NCI-H1694 (cell line): ENCODE measurements at regions not wholly inside any gene's neighbourhood (a gene's known extent, or its start where the extent isn't known, plus 50 kb on each side); places are given as distances from the start of the nearest gene placed in this dataset.

ENCODE experiments used
- DNase-seq: peaks from one replicate; lab custom pipeline; 2025; lab: John Stamatoyannopoulos, UW

- DNase-seq: no peak
Measured at GRCh38 chr2:221818616-221819320, 246.7 kb upstream of the EPHA4 start.

DNA sequence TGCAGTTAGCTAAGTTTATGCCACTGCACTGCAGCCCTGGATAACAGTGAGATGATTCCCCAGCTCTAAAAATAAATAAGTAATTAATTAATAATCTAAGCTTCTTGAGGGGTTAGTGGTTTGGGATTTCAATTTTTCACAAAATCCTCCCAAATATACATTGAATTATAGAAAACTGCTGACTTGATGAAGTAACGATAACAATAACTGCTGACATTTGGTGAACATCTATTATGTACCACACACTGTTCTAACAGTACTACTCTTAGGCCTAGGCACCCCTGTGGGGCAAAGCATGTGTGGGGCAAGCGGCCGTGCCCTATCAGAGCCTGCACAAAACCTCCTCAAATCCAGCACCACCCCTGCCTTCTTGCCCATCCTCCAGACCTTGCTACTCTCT, 245.8 kb upstream of the EPHA4 start:
- DNase-seq: no peak

DNA sequence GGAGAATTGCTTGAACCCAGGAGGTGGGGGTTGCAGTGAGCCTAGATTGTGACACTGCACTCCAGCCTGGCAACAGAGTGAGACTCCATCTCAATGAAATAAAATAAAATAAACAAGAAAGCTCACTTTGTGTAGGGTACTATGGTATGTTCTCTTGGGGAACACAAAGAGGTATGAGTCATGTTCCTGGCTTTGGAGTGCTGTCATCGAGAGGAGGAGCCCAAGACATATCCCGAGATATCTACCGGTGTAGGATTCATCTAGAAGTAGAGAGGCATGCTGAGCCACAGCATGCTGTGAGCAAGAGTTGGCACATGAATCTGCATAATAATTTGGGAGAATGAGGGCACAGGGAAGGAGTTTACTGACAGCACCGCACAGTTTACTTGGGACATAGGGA, 244.9 kb upstream of the EPHA4 start:
- DNase-seq: no peak

DNA sequence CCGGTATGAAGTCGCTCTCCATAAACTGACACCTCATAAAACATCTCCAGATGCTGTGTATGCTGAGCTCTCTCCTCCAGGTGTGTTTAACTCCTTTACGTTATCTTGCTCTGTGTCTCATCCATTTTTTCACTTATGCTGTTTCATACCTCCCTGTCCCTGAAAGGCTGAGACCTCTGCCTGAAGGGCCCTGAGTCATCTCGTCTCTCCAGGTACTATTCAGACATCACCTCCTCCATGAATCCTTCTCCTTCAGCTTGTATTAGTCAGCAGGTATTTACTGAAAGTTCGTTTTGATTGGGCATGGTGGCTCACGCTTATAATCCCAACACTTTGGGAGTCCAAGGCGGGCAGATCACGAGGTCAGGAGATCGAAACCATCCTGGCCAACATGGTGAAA, 244.5 kb upstream of the EPHA4 start:
- DNase-seq: no peak

- DNase-seq: no peak
Measured at GRCh38 chr2:221810650-221811049, 238.5 kb upstream of the EPHA4 start.

GRCh38 chr2:221810245-221810644, 238.1 kb upstream of the EPHA4 start:
- no peak for DNase-seq

GRCh38 chr2:221808488-221808887, 236.4 kb upstream of the EPHA4 start:
- no peak for DNase-seq

GRCh38 chr2:221807706-221808105, 235.6 kb upstream of the EPHA4 start:
- no peak for DNase-seq

DNA sequence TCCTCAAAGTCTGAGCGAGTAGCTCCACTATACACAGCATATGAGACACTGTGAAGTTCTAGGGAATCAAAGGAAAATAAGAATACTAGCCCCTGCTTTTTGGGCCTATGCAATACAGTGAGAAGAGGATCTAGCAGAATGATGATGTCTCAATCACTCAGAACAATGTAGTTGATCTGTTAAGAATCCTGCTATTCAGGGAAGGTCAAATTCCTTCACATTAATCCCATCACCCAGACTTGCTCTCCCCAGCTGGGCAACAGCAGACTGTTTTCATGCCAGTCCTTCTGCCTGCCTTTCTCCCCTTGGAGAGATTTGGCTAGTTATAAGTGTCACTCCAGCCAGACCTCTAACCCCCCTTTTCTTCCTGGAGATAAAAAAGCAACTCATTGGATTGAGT, 230.0 kb upstream of the EPHA4 start:
- DNase-seq: no peak

GRCh38 chr2:221792971-221793521, 220.9 kb upstream of the EPHA4 start:
- DNase-seq: no peak

DNA sequence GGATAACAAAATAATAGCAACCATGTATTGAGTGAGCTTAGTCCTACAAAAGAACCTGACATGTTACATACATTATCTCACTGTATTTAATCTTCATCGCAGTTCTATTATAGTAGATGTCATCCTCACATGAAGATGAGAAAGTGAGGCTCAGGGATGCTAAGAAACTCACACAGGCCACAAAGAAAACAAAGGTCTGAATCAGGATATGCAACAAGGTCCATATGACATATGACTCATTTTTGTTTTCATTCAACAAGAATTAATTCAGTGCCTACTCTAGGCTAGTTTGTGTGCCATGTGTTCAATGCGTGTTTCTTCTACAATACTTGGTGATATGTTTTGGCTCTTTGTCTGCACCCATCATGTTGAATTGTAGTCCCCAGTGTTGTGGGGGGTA, 219.7 kb upstream of the EPHA4 start:
- no peak for DNase-seq

DNA sequence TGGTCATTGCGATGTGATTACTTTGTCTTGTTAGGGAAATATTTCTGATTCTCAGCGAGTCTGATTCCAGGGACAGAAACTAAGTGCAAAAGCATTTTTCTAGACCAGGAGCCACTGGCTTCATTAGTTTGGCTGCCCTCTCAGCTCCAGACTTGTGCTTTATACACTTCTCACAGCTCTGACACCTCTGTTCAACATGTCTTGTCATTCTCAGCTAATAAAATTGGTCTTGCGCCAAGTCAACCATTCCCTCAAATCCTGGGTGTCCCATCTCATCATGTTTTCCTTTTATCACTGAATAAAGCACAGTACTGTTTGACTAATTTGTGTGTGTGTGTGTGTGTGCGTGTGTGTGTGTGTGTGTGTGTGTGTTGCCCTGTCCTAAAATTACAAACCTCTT, 215.5 kb upstream of the EPHA4 start:
- DNase-seq: no peak

GRCh38 chr2:221786297-221786926, 214.3 kb upstream of the EPHA4 start:
- DNase-seq: no peak

- DNase-seq: no peak
Measured at GRCh38 chr2:221780281-221780688, 208.2 kb upstream of the EPHA4 start.

DNA sequence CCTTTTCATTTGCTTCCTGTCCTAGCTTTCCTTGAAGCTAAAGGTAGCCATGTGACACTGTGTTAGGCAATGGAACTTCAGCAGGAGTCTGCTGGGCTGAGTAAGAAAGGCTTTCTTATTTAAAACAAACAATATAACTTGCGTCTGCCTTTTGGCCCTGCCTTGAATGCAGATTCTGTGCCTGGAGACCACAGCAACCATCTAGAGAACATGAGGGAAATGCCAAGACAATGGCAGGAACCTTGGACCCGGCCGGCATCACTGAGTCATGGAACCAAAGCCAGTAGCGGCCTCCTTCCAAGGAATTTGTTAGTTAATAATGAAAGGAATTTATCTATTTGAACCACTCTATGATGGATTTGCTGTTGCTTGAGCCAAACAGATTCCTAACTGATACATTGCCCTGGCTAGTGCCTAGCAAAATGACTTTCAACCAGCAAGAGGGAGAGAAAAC, 207.5 kb upstream of the EPHA4 start:
- DNase-seq: no peak

GRCh38 chr2:221778025-221778424, 205.9 kb upstream of the EPHA4 start:
- no peak for DNase-seq

DNA sequence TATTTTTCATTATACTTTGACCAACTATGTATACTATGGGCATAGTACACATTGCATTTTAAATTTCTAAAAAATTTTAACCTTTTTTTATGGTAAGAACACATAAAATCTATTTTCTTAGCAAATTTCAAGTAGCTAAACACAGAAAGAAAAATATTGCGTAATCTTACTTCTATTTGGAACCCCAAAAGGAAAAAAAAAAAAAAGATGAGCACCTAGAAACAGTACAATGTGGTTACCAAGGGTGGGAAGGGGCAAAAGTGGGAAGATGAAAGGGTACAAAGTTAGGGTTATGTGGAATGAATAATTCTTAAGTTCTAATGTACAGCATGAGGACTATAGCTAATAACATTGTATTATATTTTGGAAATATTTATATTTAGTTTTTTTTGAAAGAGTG, 205.0 kb upstream of the EPHA4 start:
- DNase-seq: no peak

- DNase-seq: no peak
Measured at GRCh38 chr2:221775096-221775495, 203.0 kb upstream of the EPHA4 start.

- no peak for DNase-seq
Measured at GRCh38 chr2:221774136-221774535, 202.0 kb upstream of the EPHA4 start.

DNA sequence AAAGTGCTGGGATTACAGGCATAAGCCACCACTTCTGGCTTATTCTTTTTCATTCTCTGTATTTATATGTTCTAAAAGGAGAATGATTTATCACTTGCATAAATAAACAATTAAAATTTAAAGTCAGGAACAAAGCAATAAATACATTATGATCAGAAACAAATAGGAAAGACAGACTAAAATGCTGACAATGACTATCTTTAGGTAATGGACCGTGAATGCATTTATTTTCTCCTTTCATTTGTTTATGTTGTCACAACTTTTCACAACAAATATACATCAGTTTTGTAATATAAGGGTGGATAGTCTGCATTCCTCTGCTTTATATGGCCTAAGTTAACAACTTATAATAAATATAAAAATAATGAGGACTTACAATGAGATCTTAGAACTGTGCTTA, 199.2 kb upstream of the EPHA4 start:
- no peak for DNase-seq

DNA sequence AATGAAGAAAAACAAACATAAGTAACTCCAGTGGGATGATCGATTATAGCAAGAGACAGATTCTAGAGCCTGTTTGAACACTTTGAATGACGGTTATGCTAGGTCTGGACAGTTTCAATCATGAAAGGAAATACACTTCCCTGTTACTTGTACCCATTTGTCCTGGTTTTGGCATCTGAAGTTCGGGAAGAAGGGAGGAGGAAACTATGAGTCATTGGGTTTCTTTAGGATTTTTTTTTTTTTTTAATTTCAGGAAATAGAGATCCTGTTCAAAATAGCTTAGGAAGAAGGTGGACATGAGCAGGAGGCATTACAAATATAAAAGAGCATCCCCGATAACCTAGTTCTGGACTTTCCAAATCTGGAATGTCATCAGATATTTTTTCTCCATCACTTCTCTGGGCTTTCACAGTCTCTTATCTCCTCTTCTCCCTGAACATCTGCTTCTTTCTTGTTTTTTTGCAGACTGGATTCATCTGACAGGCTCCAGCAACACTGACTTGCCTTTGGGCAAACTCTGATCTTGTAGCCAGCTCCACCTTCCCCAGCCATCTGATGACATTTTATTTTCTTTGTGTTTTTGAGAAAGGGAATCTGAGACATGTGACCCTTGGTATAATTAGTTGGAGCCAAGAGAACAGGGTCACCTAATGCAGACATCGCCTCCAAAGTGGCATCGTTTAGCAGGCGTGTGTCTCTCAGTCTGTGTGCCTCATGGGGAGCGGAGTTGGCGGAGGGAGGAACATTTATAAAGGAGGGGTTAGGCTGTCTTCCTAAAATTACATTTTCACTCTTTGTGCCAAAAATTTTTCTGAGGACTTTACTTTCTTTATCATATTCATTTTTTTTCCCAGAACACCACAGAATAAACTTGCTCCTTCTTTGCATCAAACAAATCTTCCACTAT, 195.3 kb upstream of the EPHA4 start:
- no peak for DNase-seq

DNA sequence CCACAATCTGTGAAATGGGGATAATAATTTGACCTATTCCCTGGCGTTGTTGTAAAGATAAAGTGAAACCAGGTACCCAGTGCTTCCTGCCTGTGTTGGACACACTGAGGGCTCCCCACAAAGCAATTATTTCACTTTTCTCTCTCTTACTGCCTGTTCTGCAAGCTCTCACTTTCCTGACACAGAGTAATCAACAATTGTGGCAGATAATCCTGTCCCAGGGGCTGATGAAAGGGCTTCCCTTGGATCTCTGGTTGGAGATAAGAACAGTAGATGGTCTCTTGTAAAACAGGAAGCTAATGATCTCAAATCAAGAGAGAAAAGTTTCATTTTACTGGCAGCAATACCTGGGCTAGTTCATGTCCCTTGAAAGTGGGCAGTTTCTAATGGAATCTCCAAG, 190.4 kb upstream of the EPHA4 start:
- no peak for DNase-seq

DNA sequence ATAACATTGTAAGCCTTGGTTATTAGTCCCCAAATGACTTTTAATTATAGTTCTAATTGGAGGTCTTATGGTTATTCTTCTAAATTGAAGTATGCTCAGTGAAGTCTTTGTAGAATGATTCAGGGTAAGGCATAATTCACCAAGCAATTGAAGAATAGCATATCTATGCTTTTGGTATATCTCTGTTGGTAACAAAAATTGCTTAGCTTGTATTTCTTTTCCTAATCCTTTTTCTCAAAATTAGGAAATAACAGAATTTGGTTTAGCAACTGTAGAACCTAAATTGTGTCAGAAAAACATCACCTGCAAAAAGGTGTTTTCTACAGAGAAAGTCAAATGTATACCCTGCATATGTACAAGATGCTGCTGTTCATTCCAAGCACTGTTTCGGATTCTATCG, 189.2 kb upstream of the EPHA4 start:
- no peak for DNase-seq
